B cell (primary cell): ENCODE measurements at regions not wholly inside any gene's neighbourhood (a gene's known extent, or its start where the extent isn't known, plus 50 kb on each side); places are given as distances from the start of the nearest gene placed in this dataset.

Experiments used
- ATAC-seq: fragments of 200-7000 bp; cut with Tn5 transposase; one replicate; pipeline ENCODE4 v1.10.0; 2021; ENCODE audit warnings: low read depth, mild to moderate bottlenecking, moderate number of reproducible peaks, moderate library complexity
- CTCF ChIA-PET: fragments of 350-600 bp; sonication (Branson Sonifier 250); formaldehyde crosslinking; loops from one replicate; lab custom pipeline; 2021; ENCODE audit warnings: antibody characterized with exemption, inconsistent platforms; lab: Charles Lee
- POLR2A ChIA-PET: fragments of 350-600 bp; sonication (Branson Sonifier 250); formaldehyde crosslinking; loops from one replicate; lab custom pipeline; 2021; ENCODE audit warnings: antibody characterized with exemption; lab: Charles Lee
- DNase-seq: peaks from one replicate; pipeline ENCODE4 v3.0.0; 2013
- H2AFZ ChIP-seq: 2 replicates; pipeline ENCODE4 v1.6.1; 2012; ENCODE audit warnings: mild to moderate bottlenecking, low read depth, low read length; ENCODE audit not compliant: insufficient read depth, poor library complexity, severe bottlenecking
- H3K27ac ChIP-seq, 2 donors: 1 replicate in 1 of 2; 2 replicates in 1 of 2; pipeline ENCODE4 v1.5.1; 2012 to 2013; ENCODE audit warnings: low read length in 2 of 2, mild to moderate bottlenecking in 2 of 2, moderate library complexity in 1 of 2
- H3K27me3 ChIP-seq, 4 experiments: fragments of 200-600 bp in 1 of 4; sonication (generic) in 1 of 4; replicated peaks in 1 of 4; 1 replicate in 2 of 4; 2 replicates in 2 of 4; pipeline versions ENCODE4 v1.6.1 to v1.7.0; 2013 to 2016; ENCODE audit warnings: low read length in 3 of 4, mild to moderate bottlenecking in 2 of 4, mixed read lengths in 1 of 4, moderate library complexity in 1 of 4; ENCODE audit not compliant: insufficient read depth in 4 of 4, control insufficient read depth in 3 of 4; ENCODE audit errors: control extremely low read depth in 1 of 4
- H3K36me3 ChIP-seq, 2 experiments: replicated peaks in 1 of 2; 1 replicate in 1 of 2; 2 replicates in 1 of 2; pipeline versions ENCODE4 v1.6.1 to v1.7.1; 2013; ENCODE audit warnings: low read length in 1 of 2; ENCODE audit not compliant: insufficient read depth in 2 of 2, control insufficient read depth in 1 of 2; ENCODE audit errors: control extremely low read depth in 1 of 2, extremely low read depth in 1 of 2
- H3K4me1 ChIP-seq, 2 donors: fragments of 200-600 bp in 1 of 2; sonication (generic) in 1 of 2; 1 replicate in 1 of 2; 2 replicates in 1 of 2; pipeline versions ENCODE4 v1.5.1 to v1.6.1; 2013 to 2017; ENCODE audit warnings: low read length in 2 of 2; ENCODE audit not compliant: control insufficient read depth in 2 of 2, insufficient read depth in 2 of 2
- H3K4me2 ChIP-seq: replicated peaks from 2 replicates; pipeline ENCODE3; 2012; ENCODE audit warnings: mild to moderate bottlenecking, low read depth, low read length; ENCODE audit not compliant: poor library complexity, severe bottlenecking
- H3K4me3 ChIP-seq, 5 experiments: fragments of 200-600 bp in 1 of 5; sonication (generic) in 1 of 5; 1 replicate in 3 of 5; 2 replicates in 2 of 5; pipeline versions ENCODE4 v1.5.1 to v1.7.0; 2011 to 2016; ENCODE audit warnings: low read length in 4 of 5, mild to moderate bottlenecking in 4 of 5, low read depth in 2 of 5, control low read depth in 1 of 5, moderate library complexity in 1 of 5; ENCODE audit not compliant: insufficient read depth in 1 of 5; ENCODE audit errors: control extremely low read depth in 1 of 5, extremely low read depth in 1 of 5
- H3K79me2 ChIP-seq: fragments of 200-600 bp; sonication (generic); one replicate; pipeline ENCODE4 v1.6.0; 2016; ENCODE audit warnings: low read length; ENCODE audit not compliant: control insufficient read depth, insufficient read depth
- H3K9ac ChIP-seq: fragments of 200-600 bp; sonication (generic); 2 replicates; pipeline ENCODE4 v1.6.1; 2017; ENCODE audit warnings: mild to moderate bottlenecking, low read length, moderate library complexity
- H3K9me3 ChIP-seq, 3 donors: one replicate each; pipeline versions ENCODE4 v1.6.1 to v1.7.1; 2013; ENCODE audit warnings: low read length in 2 of 3; ENCODE audit not compliant: control insufficient read depth in 2 of 3, insufficient read depth in 1 of 3; ENCODE audit errors: control extremely low read depth in 1 of 3
- H4K20me1 ChIP-seq: 2 replicates; pipeline ENCODE4 v1.6.0; 2012; ENCODE audit warnings: mild to moderate bottlenecking, low read length; ENCODE audit not compliant: insufficient read depth, control insufficient read depth, poor library complexity, severe bottlenecking
- H3K27ac Mint-ChIP-seq: one replicate; pipeline ENCODE4 v1.8.0; 2021; ENCODE audit warnings: mixed read lengths
- H3K27me3 Mint-ChIP-seq: one replicate; pipeline ENCODE4 v1.8.0; 2021; ENCODE audit warnings: mixed read lengths
- H3K4me1 Mint-ChIP-seq: one replicate; pipeline ENCODE4 v1.8.0; 2021; ENCODE audit warnings: mixed read lengths
- H3K4me3 Mint-ChIP-seq: one replicate; pipeline ENCODE4 v1.8.0; 2021; ENCODE audit warnings: mixed read lengths
- H3K9me3 Mint-ChIP-seq: one replicate; pipeline ENCODE4 v1.8.0; 2022; ENCODE audit warnings: mixed read lengths; ENCODE audit not compliant: insufficient read depth
- EZH2 ChIP-seq: IDR thresholded peaks from 2 replicates; pipeline ENCODE4 v1.6.1; 2012; ENCODE audit warnings: borderline replicate concordance, low read depth, mild to moderate bottlenecking, moderate library complexity, low read length; ENCODE audit not compliant: insufficient read depth, poor library complexity, severe bottlenecking
- WGBS: methylation state at CpG from one replicate; pipeline ENCODE4 v1.1.5; 2013; ENCODE audit warnings: missing lambda C conversion rate; ENCODE audit not compliant: insufficient coverage; 5-methylcytosine and 5-hydroxymethylcytosine counted together
- intact Hi-C: fragments of 100-400 bp; cut with micrococcal nuclease; formaldehyde crosslinking; loops from one replicate; pipeline ENCODE4 v1.10.0; 2022
- TF ChIP-seq, protein P1 (sequence below): fragments of 200-600 bp; IDR thresholded peaks from one replicate; pipeline ENCODE4 v1.8.0; 2022; ENCODE audit warnings: antibody characterized with exemption, mild to moderate bottlenecking

DNA sequence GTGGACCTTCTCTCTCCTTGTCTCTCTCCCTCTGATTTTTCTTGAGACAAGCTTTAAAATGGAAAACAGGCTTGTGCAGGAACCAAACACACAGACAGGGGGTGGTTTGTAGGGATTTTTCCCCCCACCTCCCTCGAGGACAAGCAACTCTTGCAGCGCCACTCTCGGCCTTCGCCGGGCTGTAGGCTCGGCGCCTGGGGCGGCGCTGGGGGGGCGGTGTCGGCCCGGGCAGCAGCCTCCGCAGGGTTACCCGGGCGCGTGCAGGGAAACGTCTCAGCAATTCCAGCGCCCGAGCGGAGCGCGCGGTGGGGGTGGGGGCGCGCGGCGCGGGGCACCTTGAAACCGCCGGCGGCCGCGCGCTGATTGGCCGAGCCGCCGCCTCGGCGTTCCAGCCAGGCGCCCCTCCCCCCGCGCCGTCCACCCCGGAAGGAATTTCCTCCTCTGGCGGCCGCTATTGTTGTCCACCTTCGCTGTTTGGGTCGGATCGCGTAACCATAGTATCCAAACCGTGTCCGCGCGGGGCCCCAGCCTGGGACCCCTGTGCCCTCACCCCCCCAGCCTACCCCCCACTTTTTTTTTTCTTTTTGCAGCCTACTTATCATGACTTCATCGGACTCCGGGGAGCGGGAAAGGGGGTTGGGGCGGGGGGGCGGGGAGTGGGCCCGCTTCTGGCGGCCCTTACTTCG lies 59.8 kb upstream of the ACOT11 start:
- peaks cover 25% of the 10 kb centered on the region for H3K4me1 Mint-ChIP-seq
- WGBS: under 1% methylated on average over 50 of the region's 62 CpGs
- H3K27me3 Mint-ChIP-seq: peaks cover 7% of the 10 kb centered on the region

More for the DNA sequence above, 59.8 kb upstream of the ACOT11 start:
- intact Hi-C loops: loop anchor here (1.0 to 5.0 kb wide), 9 partner anchors 13 to 649 kb away; partner anchors contain the start of genes LRRC42, NDC1 and PARS2
- Histone ChIP-seq H2AFZ (peak overlapping the region; percentile 93), H3K36me3 (no peaks in the 10 kb centered on the region), H3K4me3 (peak overlapping the region; percentile 52 to 82 (median 69)), H4K20me1 (no peaks in the 10 kb centered on the region), H3K27me3 (peaks cover 0 to 11% (median 4%) of the 10 kb centered on the region in 4 experiments), H3K79me2 (no peaks in the 10 kb centered on the region), H3K9ac (peak overlapping the region; percentile 89), H3K27ac (peak overlapping the region; percentile 24 to 76), H3K9me3 (peaks cover 0 to 6% (median 0%) of the 10 kb centered on the region in 3 donors), H3K4me2 (peak overlapping the region; percentile 100), H3K4me1 (peaks cover 17 to 37% of the 10 kb centered on the region in 2 donors)
- ChIA-PET CTCF (interaction anchor here (1.0 to 4.5 kb wide), 16 partner anchors 8 to 627 kb away, joined by 3 to 81 read pairs (median 10); partner anchors contain the start of genes CYB5RL, MRPL37 and SSBP3), POLR2A (interaction anchor here (1.2 to 4.8 kb wide), 2 partner anchors 82 to 435 kb away, joined by 3 to 65 read pairs; partner anchors contain the start of genes SSBP3, TCEANC2 and TMEM59)
- no peaks in the 10 kb centered on the region for H3K9me3 Mint-ChIP-seq
- ATAC-seq (peak; percentile 76), DNase-seq (peak; percentile 87)
- peak overlapping the region; percentile 86 for H3K27ac Mint-ChIP-seq
- TF ChIP-seq EZH2: no peak
- TF ChIP-seq, protein P1, sequence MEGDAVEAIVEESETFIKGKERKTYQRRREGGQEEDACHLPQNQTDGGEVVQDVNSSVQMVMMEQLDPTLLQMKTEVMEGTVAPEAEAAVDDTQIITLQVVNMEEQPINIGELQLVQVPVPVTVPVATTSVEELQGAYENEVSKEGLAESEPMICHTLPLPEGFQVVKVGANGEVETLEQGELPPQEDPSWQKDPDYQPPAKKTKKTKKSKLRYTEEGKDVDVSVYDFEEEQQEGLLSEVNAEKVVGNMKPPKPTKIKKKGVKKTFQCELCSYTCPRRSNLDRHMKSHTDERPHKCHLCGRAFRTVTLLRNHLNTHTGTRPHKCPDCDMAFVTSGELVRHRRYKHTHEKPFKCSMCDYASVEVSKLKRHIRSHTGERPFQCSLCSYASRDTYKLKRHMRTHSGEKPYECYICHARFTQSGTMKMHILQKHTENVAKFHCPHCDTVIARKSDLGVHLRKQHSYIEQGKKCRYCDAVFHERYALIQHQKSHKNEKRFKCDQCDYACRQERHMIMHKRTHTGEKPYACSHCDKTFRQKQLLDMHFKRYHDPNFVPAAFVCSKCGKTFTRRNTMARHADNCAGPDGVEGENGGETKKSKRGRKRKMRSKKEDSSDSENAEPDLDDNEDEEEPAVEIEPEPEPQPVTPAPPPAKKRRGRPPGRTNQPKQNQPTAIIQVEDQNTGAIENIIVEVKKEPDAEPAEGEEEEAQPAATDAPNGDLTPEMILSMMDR: no peak
- peak overlapping the region; percentile 85 for H3K4me3 Mint-ChIP-seq
